GM19467 (cell line): ENCODE measurements at regions not wholly inside any gene's neighbourhood (a gene's known extent, or its start where the extent isn't known, plus 50 kb on each side); places are given as distances from the start of the nearest gene placed in this dataset.
A peak's percentile ranks its signal among the peaks of the same experiment; 100 is the strongest.
"Not testable (repeated sequence)": the region's sequence is repeated elsewhere in the genome, so short reads cannot be mapped to it uniquely, and the experiment has no call there.

Experiments used
- ATAC-seq: cut with Tn5 transposase; IDR thresholded peaks from one replicate; pipeline ENCODE4 v1.9.1; 2021; ENCODE audit warnings: mild to moderate bottlenecking, moderate library complexity; ENCODE audit not compliant: unreplicated experiment

DNA sequence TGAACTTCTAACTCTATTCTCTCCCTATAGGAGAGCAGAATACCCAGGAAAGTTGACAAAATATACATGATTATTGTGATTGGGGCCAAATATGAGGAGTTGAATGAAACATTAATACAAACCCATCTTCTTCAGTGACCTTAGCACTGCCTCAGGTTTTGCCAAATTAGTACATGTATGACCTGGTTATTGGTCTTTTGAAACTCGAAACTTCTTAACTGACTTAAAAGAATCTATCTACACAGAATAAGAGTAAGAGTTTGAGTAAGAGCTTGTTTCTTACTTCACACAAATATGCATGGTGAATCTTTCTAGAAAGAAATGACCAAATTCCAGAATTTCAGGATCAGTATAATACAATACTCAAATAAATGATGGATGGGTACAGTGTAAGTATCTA, 213.0 kb upstream of the GK2 start:
- ATAC-seq: no peak

- no peak for ATAC-seq
Observed at GRCh38 chr4:79620617-79621016, 212.6 kb upstream of the GK2 start.

GRCh38 chr4:79613269-79613935, 205.4 kb upstream of the GK2 start:
- ATAC-seq: no peak

- no peak for ATAC-seq
Observed at GRCh38 chr4:79611026-79611425, 203.0 kb upstream of the GK2 start.

- ATAC-seq: no peak
Observed at GRCh38 chr4:79609817-79610216, 201.8 kb upstream of the GK2 start.

DNA sequence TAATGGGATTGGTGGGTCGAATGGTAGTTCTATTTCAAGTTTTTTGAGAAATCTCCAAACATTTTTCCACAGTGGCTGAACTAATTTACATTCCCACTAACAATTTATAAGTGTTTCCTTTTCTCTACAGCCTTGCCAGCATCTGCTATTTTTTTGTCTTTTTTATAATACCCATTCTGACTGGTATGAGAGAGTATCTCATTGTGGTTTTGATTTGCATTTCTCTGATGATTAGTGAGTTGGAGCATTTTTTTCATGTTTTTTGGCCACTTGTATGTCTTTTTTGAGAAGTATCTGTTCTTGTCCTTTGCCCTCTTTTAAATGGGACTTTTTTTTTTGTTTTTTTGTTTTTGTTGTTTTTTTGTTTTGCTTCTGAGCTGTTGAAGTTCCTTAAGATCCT, 200.0 kb upstream of the GK2 start:
- ATAC-seq: no peak

DNA sequence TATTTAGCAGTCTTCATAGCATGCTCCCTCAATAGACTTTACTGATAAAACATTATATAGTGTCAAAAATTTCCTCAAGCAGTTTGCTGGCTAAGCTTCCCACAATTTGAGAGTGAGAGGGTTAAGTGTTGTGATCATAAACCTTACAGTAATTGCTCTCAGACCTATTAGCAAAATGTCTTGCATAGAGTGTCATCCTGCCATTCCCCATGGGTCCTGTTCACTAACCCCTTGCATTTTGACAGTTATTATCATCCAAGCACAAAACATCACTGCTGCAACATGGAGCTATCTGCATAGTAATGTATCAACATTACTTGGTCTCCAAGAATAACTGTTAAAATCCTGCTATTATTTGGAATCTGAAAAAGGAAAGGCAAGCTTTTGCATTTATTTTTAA, 196.1 kb upstream of the GK2 start:
- no peak for ATAC-seq

- peak; percentile 69 for ATAC-seq
Observed at GRCh38 chr4:79603681-79604080, 195.7 kb upstream of the GK2 start.

DNA sequence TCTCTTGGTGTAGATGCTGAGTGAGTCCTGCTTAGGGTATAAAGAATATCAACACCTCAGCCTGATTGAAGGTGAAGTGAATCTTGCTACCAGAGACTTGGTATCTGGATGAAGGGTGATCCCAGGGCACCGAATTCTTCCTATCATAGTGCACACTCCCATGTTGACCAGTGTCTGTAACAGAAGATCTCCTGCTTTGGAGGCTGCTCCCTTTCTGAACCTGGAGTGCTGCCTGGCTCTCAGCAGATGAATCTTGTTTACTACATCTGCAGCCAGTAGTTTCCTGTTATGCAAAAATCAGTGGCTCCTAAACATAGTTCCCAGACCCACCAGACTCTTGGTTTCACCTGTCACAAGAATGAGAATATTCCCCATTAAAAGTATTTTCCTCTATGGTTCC, 191.7 kb upstream of the GK2 start:
- no peak for ATAC-seq

DNA sequence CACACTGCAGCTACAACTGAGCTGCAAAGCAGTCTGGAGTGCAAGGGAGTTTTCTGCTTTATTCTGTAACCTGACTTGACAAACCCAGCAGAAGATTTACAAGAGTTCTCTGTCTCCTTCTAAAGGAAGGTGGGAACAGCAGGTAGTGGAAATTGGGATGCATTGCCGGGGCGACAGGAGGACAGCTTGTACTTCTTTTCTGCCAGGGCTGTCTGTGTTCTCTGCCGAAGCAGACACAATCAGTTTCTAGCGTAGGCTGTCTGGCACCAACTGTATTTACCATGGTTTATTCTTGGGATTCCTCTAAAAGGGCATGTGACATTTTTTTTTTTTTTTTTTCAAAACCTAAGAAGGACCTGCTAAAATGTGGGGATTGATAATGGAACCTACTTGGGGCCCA, 190.8 kb upstream of the GK2 start:
- ATAC-seq: no peak

DNA sequence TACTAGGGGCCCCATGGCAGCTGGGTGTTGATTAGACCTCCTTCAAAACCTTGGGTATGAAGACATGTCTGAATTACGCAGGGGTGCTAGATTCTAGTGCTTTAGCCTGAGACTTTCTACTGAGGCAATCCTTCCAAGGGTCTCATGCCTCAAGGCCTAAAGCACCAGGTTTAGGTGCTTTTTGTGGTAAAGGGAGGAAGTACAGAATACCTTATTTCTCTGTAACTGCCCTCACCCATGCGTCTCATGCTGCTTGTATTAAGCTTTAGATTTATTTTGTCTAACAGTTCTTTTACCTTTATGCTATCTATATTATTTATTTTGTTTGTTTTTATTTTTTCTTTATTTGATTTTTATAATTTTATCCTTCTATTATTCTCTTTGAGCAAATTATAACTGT, 190.2 kb upstream of the GK2 start:
- ATAC-seq: no peak

- no peak for ATAC-seq
Observed at GRCh38 chr4:79597266-79597665, 189.2 kb upstream of the GK2 start.

DNA sequence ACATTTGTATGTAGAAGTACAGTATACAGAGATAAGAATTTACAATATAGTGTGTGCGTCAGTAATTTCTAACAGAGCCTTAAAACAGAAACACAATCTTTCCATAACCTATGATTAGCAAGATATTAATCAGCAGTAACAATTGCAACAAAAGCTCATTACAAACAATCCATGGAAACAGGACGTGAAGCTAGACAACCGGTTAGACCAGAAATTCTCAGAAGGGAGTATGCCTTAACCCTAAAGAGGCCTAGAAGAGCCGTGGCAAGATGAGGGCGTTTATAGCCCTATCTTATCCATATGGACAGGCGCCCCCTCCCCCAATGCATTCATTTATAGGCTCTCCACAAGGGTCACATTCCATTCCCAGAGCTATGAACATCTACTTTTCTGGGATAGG, 184.2 kb upstream of the GK2 start:
- ATAC-seq: not testable (repeated sequence)

- no peak for ATAC-seq
Observed at GRCh38 chr4:79588679-79589078, 180.7 kb upstream of the GK2 start.

GRCh38 chr4:79587207-79587606, 179.2 kb upstream of the GK2 start:
- ATAC-seq: not testable (repeated sequence)

DNA sequence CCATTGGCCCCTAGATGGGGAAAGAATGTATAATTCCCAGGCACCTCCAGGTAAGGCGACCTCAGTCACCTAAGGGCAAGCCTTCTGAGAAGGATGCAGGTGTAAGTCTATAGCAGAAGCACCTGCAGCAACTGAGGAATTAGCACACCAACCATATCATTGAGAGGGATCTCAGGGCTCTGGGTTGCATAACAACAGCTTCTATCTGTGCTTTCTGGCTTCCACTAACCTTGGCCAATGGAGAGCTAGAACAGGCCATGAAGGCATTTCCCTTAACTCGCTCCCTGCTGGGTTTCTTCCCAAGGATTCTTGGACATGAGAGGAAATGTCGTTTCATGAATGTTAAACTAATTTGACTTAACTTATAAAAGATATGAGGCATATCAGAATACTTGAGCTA, 177.8 kb upstream of the GK2 start:
- ATAC-seq: no peak

GRCh38 chr4:79585330-79585729, 177.3 kb upstream of the GK2 start:
- no peak for ATAC-seq

- ATAC-seq: no peak
Observed at GRCh38 chr4:79584902-79585301, 176.9 kb upstream of the GK2 start.

GRCh38 chr4:79584352-79584751, 176.3 kb upstream of the GK2 start:
- ATAC-seq: no peak

- ATAC-seq: no peak
Observed at GRCh38 chr4:79578606-79579005, 170.6 kb upstream of the GK2 start.

DNA sequence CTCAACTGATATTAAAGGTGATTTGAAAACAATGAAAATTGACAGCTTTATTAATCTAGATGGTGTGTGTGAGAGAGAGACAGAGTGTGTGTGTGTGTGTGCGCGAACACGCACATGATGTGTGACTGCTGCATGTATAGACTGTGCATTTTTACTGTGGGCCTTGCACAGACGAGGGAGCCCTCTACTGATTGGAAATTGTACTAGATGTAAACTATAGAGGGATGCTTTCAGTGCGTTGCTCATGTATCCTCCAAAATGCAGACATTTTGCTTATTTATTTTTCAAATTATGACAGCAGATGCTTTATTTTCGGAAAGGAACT, 168.4 kb upstream of the GK2 start:
- no peak for ATAC-seq

GRCh38 chr4:79575709-79576428, 167.8 kb upstream of the GK2 start:
- no peak for ATAC-seq
